HEK293T (cell line): ENCODE measurements at regions not wholly inside any gene's neighbourhood (a gene's known extent, or its start where the extent isn't known, plus 50 kb on each side); places are given as distances from the start of the nearest gene placed in this dataset.

Experiments used
- CTCF ChIA-PET: fragments of 350-600 bp; formaldehyde crosslinking; extraction: SDS; loops from one replicate; lab custom pipeline; 2021; ENCODE audit warnings: antibody characterized with exemption, inconsistent platforms; lab: Yijun Ruan, JAX
- POLR2A ChIA-PET: fragments of 350-600 bp; formaldehyde crosslinking; extraction: SDS; loops from one replicate; lab custom pipeline; 2020; ENCODE audit warnings: antibody characterized with exemption, inconsistent platforms; lab: Yijun Ruan, JAX
- DNase-seq: peaks from one replicate; pipeline ENCODE4 v3.0.0; 2012; ENCODE audit warnings: mixed read lengths; ENCODE audit errors: extremely low spot score
- ARNT ChIP-seq: fragments of 450-650 bp; IDR thresholded peaks from 2 replicates; pipeline ENCODE4 v1.6.1; 2017; ENCODE audit warnings: mild to moderate bottlenecking
- BHLHE40 ChIP-seq: fragments of 450-650 bp; IDR thresholded peaks from 2 replicates; pipeline ENCODE4 v1.6.1; 2016; ENCODE audit warnings: mild to moderate bottlenecking, moderate library complexity, borderline replicate concordance
- CTBP1 ChIP-seq: fragments of 450-650 bp; IDR thresholded peaks from 2 replicates; pipeline ENCODE4 v1.6.1; 2016; ENCODE audit warnings: borderline replicate concordance
- ELF4 ChIP-seq: fragments of 450-650 bp; IDR thresholded peaks from 2 replicates; pipeline ENCODE4 v1.6.1; 2017; ENCODE audit warnings: antibody characterized with exemption
- FOXA1 ChIP-seq: fragments of 450-650 bp; IDR thresholded peaks from 2 replicates; pipeline ENCODE4 v1.6.1; 2016; ENCODE audit warnings: mild to moderate bottlenecking
- FOXK2 ChIP-seq: fragments of 450-650 bp; IDR thresholded peaks from 2 replicates; pipeline ENCODE4 v1.6.1; 2016; ENCODE audit warnings: mild to moderate bottlenecking
- FOXM1 ChIP-seq: fragments of 450-650 bp; IDR thresholded peaks from 2 replicates; pipeline ENCODE4 v1.6.1; 2017; ENCODE audit warnings: mild to moderate bottlenecking, borderline replicate concordance
- HDGF ChIP-seq: fragments of 450-650 bp; IDR thresholded peaks from 2 replicates; pipeline ENCODE4 v1.6.1; 2017; ENCODE audit warnings: antibody characterized with exemption, borderline replicate concordance
- L3MBTL2 ChIP-seq: fragments of 450-650 bp; conservative IDR thresholded peaks from 2 replicates; pipeline ENCODE4 v1.6.1; 2016; ENCODE audit warnings: mild to moderate bottlenecking
- LEF1 ChIP-seq: fragments of 450-650 bp; IDR thresholded peaks from 2 replicates; pipeline ENCODE4 v1.6.1; 2017; ENCODE audit warnings: mild to moderate bottlenecking, borderline replicate concordance
- NFRKB ChIP-seq: fragments of 450-650 bp; IDR thresholded peaks from 2 replicates; pipeline ENCODE4 v1.6.1; 2016; ENCODE audit warnings: mild to moderate bottlenecking, moderate library complexity
- SP1 ChIP-seq: fragments of 450-650 bp; IDR thresholded peaks from 2 replicates; pipeline ENCODE4 v1.6.1; 2017
- SUZ12 ChIP-seq: fragments of 450-650 bp; IDR thresholded peaks from 2 replicates; pipeline ENCODE4 v1.6.1; 2016; ENCODE audit warnings: mild to moderate bottlenecking
- TARDBP ChIP-seq: fragments of 450-650 bp; IDR thresholded peaks from 2 replicates; pipeline ENCODE4 v1.6.1; 2016
- ZNF384 ChIP-seq: fragments of 450-650 bp; IDR thresholded peaks from 2 replicates; pipeline ENCODE4 v1.6.1; 2016
- TF ChIP-seq, protein P1 (sequence below): fragments of 450-650 bp; IDR thresholded peaks from 2 replicates; pipeline ENCODE4 v1.6.1; 2016

DNA sequence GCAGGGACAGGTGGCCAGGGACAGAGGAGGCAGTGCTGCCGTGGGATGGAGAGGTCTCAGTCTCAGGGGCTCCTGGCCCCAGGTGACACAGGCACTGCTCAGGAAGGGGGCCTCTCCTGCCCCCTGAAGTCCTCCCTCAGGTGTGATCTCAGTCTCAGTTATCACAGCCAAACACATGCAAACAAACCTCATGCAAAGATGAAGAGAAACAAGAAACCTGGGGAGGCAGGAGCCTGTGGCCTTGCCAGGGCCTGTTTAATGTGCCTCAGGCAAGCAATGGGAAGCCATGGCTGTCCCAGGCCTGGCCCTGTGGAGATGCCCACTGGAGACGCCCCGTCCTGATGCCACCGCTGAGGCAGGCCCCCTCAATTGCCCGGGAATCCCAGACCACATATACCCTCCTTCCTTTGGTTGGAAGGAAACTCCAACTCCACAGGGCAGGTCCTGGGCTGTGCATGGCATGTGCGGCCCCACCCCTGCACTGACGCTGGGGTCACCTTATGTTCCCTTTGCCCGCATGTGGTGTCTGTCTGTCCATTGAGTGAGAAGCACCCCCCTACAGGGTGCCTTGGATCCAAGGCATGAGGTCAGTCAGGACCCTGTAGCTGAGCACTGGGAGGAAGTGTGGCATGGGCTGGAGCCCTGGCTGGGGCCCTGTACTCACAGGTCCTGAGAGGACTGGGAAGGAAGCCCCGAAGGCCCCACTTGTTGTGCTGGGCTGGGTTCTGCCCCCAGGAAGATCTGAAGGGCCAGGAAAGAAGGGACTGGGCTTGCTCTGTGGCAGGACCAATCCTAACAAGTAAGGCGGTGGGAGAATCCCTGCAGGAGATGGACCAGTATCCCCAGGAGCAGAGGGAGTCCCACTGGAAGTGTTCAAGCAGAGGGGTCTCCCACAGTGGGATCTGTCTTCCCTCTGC lies 68.8 kb upstream of the RAB6C start:
- no peak for DNase-seq
- POLR2A ChIA-PET, result no interaction called here
- CTCF ChIA-PET, result interaction anchor here (1.1 kb wide), 1 partner anchor 13 kb away, joined by 3 read pairs; no protein-coding TSS in a partner anchor
- TF ChIP-seq CTBP1 (no peak), LEF1 (no peak), NFRKB (no peak), SUZ12 (no peak), FOXK2 (no peak), BHLHE40 (no peak), TARDBP (no peak), L3MBTL2 (no peak), SP1 (no peak), ARNT (no peak), FOXM1 (no peak), HDGF (no peak), FOXA1 (no peak), ZNF384 (no peak), ELF4 (no peak)
- TF ChIP-seq, protein P1, sequence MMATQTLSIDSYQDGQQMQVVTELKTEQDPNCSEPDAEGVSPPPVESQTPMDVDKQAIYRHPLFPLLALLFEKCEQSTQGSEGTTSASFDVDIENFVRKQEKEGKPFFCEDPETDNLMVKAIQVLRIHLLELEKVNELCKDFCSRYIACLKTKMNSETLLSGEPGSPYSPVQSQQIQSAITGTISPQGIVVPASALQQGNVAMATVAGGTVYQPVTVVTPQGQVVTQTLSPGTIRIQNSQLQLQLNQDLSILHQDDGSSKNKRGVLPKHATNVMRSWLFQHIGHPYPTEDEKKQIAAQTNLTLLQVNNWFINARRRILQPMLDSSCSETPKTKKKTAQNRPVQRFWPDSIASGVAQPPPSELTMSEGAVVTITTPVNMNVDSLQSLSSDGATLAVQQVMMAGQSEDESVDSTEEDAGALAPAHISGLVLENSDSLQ, result no peak

DNA sequence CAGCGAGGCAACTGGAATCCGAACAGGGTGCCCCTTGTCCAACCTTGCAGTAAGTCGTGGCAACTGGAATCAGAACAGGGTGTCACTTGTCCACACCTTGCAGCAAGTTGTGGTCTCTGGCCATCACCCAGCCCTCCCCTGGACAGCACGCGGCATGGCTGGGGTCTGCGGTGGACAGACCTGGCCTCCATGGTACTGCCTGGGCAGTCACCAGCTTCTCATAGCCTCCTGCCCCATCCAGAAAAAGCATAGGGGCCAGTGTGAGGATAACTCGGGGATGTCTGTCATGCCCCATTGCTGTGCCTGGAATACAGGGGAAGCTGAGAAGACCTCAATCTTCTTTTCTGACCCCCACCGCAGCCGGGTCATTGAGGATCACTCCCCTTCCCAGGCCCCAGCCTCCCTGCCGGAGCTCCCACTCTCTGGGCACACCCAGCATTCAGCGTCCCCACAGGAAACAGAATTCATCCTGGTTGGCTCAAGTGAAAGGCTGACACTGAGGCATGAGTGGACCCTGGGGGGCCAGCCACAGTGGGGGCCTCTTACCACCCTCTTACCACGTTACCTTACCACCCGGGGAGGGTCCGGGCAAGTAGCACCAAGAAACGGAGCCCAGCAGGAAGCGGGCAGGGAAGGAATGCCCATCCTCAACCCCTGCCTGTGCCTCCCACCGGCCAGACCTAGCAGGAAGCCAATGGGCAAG lies 68.0 kb upstream of the RAB6C start:
- TF ChIP-seq LEF1 (no peak), BHLHE40 (no peak), ELF4 (no peak), NFRKB (no peak), CTBP1 (no peak), L3MBTL2 (no peak), FOXM1 (no peak), FOXK2 (no peak)
- TF ChIP-seq, protein P1, result no peak

DNA sequence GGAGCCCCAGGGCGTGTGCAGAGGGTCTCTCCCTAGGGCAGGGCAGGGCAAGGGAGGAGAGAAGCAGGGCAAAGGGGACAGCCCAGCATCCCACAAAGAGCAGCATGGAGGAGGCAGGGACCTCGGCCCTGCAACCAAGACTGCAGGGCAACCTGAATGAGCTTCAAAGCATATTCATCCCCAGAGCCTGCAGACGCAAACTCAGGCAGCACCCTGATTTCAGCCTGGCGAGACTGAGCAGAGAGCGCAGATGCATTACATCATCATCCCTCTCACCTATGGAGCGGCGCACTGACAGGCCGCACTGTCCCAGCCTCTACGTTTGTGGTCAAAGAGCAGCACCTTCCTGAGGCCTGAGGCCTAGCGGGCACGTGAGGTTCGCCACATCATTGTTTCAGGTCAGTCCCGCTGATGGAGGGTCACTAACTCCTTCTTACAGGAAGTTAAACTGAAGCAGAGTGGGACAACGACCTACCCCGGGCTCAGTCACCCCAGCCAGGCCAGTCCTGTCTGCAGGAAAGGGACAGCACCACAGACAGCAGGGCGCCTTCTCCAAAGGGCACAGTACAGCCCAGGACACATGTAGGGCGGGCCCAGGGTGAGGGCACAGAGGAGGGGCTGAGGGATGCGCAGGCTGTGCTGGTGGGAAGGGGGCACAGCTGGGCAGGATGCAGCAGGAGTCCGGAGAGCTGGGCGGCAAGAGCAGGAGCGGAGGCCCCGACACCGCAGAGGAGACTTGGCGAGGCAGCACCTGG lies 67.2 kb upstream of the RAB6C start:
- ChIA-PET POLR2A (no interaction called here), CTCF (interaction anchor here (1.1 kb wide), 1 partner anchor 12 kb away, joined by 3 read pairs; no protein-coding TSS in a partner anchor)
- TF ChIP-seq ELF4 (no peak), FOXM1 (no peak), SUZ12 (no peak), CTBP1 (no peak), BHLHE40 (no peak), HDGF (no peak), ARNT (no peak), L3MBTL2 (no peak), FOXK2 (no peak), FOXA1 (no peak), NFRKB (no peak), ZNF384 (no peak), TARDBP (no peak), SP1 (no peak), LEF1 (no peak)
- TF ChIP-seq, protein P1, result no peak
- DNase-seq, result no peak

More for the DNA sequence above, 68.0 kb upstream of the RAB6C start:
- DNase-seq, result no peak
- ChIA-PET CTCF (interaction anchor here (1.1 kb wide), 1 partner anchor 12 kb away, joined by 3 read pairs; no protein-coding TSS in a partner anchor), POLR2A (no interaction called here)

DNA sequence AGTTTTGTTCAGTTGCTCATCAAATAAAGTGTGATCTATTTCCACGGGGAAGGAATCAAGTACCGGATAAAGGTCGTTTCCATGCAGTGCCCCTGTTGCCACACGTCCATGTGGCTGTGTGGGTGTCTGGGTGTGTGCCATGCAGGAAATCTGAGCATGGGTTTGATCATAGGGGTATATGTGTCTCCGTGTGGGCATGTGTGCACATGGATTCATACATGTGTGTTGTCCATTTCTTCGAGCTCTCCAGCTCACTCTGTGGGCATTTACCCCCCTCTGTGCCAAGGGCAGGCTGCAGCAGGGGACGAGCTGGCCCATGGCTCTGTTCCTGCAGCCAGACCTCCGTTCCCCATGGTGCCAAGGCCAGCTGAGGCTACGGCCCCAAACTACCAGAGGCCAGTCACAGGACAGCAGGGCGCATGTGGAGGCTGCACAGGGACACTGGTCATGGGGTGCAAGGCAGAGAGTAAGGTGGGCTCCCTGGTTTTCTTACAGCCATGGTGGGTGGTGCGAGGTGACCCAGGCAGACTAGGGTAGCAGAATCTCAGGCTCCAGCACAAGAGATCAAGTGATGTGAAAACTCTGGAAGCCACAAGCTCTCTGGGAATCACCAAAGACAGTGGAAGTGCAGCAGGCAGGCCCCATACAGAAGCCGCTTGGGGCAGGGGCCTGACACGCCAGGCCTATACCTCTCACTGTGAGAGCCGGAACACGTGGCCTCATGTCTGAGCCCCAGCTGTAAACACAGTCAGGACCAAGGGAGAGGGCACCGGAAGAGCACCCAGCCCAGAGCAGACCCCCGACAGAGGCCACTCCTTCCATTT lies 66.4 kb upstream of the RAB6C start:
- no peak for DNase-seq
- ChIA-PET POLR2A (no interaction called here), CTCF (no interaction called here)
- TF ChIP-seq ZNF384, result no peak
- TF ChIP-seq BHLHE40, result no peak
- TF ChIP-seq, protein P1, result no peak
- TF ChIP-seq FOXA1, result no peak
